AG08395 (cell line): ENCODE measurements at regions not wholly inside any gene's neighbourhood (a gene's known extent, or its start where the extent isn't known, plus 50 kb on each side); places are given as distances from the start of the nearest gene placed in this dataset.
A peak's percentile ranks its signal among the peaks of the same experiment; 100 is the strongest.

Experiments
- DNase-seq: peaks from one replicate; pipeline ENCODE4 v3.0.0; 2012; ENCODE audit warnings: mixed read lengths, low spot score

- no peak for DNase-seq
Observed at GRCh38 chr5:44659334-44659733, 149.4 kb upstream of the MRPS30 start.

GRCh38 chr5:44652674-44653073, 156.1 kb upstream of the MRPS30 start:
- DNase-seq = no peak

- DNase-seq = no peak
Observed at GRCh38 chr5:44646016-44646415, 162.7 kb upstream of the MRPS30 start.

GRCh38 chr5:44645502-44645901, 163.2 kb upstream of the MRPS30 start:
- no peak for DNase-seq

GRCh38 chr5:44644628-44645027, 164.1 kb upstream of the MRPS30 start:
- DNase-seq = no peak

GRCh38 chr5:44641820-44642219, 166.9 kb upstream of the MRPS30 start:
- DNase-seq = no peak

- no peak for DNase-seq
Observed at GRCh38 chr5:44640945-44641456, 167.7 kb upstream of the MRPS30 start.

- no peak for DNase-seq
Observed at GRCh38 chr5:44637916-44638869, 170.6 kb upstream of the MRPS30 start.

GRCh38 chr5:44632344-44632743, 176.4 kb upstream of the MRPS30 start:
- DNase-seq = no peak

GRCh38 chr5:44626846-44627245, 181.9 kb upstream of the MRPS30 start:
- no peak for DNase-seq

- DNase-seq = no peak
Observed at GRCh38 chr5:44622331-44622730, 186.4 kb upstream of the MRPS30 start.

- no peak for DNase-seq
Observed at GRCh38 chr5:44619875-44620610, 188.7 kb upstream of the MRPS30 start.

GRCh38 chr5:44614845-44615244, 193.9 kb upstream of the MRPS30 start:
- DNase-seq = no peak

GRCh38 chr5:44613936-44614335, 194.8 kb upstream of the MRPS30 start:
- no peak for DNase-seq

GRCh38 chr5:44605926-44606325, 202.8 kb upstream of the MRPS30 start:
- DNase-seq = no peak

GRCh38 chr5:44603496-44604272, 205.1 kb upstream of the MRPS30 start:
- no peak for DNase-seq

- DNase-seq = no peak
Observed at GRCh38 chr5:44574678-44575077, 185.5 kb upstream of the FGF10 start.

- no peak for DNase-seq
Observed at GRCh38 chr5:44568519-44568918, 179.3 kb upstream of the FGF10 start.

GRCh38 chr5:44565902-44566301, 176.7 kb upstream of the FGF10 start:
- DNase-seq = peak; percentile 4

GRCh38 chr5:44565360-44565759, 176.1 kb upstream of the FGF10 start:
- no peak for DNase-seq

- peak; percentile 67 for DNase-seq
Observed at GRCh38 chr5:44546286-44546685, 157.1 kb upstream of the FGF10 start.

- DNase-seq = no peak
Observed at GRCh38 chr5:44543511-44543910, 154.3 kb upstream of the FGF10 start.
